HuH-7.5 (cell line): ENCODE measurements at regions not wholly inside any gene's neighbourhood (a gene's known extent, or its start where the extent isn't known, plus 50 kb on each side); places are given as distances from the start of the nearest gene placed in this dataset.

Experiments used
- DNase-seq: peaks from one replicate; pipeline ENCODE4 v3.0.0; 2011; ENCODE audit warnings: low spot score

DNA sequence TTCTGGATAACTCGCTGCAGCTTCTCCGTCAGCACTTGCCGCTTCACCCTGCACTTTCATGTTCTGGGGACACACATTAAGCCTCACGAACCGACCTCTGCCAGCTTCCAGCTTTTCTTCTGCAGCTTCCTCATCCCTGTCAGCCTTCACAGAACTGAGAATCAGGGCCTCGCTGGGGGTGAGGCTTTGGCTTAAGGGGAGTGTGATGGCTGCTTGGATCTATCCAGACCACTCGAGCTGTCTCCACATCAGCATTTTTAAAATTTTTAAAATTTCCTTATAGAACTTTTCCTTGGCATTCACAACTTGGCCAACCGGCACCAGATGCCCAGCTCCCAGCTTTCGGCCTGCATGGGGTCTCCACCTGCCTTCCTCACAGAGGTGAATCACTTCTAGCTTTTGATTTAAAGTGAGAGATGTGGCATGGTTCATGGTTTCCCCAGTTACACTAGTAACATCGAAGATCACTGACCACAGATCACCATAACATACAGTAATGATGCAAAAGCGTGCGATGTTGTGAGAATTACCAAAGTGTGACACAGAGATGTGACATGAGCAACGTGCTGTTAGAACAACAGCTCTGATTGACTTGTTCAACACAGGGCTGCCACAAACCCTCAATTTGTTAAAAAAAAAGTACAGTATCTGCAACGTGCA lies 139.1 kb upstream of the C14orf180 start:
- no peak for DNase-seq

DNA sequence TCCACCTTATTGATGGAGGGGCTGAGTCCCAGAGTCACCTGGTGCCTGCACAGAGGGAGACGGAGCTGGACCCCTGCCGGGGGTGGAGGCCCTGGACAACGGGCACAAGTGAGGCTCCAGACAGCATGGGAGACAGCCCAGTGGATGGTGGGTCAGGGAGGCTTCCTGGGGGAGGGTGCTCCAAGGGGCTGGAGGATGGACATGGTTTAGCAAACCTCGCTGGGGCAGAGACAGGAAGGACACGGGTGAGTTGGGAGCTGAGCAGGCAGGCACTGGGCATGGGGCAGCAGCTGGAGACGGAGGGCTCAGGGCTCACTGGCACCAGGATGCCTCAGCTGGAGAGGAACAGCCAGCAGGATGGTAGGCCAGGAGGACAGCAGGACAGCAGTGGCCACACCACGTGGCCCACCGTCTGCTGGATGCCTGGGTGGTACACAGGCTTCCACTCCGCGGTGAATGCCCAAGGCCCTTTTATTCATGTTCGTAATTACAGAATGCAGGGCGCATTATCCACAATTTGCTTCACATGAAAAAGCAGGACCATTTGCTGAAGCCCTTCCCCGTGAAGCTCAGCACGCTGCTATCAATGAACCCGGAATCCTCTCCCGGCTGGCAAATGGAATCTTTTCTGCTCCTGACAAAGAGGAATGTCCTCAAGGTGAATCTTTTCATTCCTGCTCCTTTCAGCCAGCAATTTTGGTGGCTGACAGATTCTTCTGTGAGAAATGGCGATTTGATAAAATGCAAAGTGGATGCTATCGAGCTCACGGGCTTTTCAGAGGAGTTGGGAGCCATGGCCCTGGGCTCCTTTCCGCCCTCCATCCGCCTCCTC lies 138.1 kb upstream of the C14orf180 start:
- no peak for DNase-seq

- DNase-seq = no peak
Observed at GRCh38 chr14:104442107-104442551, 137.4 kb upstream of the C14orf180 start.

GRCh38 chr14:104442631-104443390 lies 136.8 kb upstream of the C14orf180 start:
- no peak for DNase-seq

- DNase-seq = no peak
Observed at GRCh38 chr14:104443391-104444158, 136.0 kb upstream of the C14orf180 start.

- no peak for DNase-seq
Observed at GRCh38 chr14:104444159-104445030, 135.2 kb upstream of the C14orf180 start.

- DNase-seq = no peak
Observed at GRCh38 chr14:104445086-104445485, 134.5 kb upstream of the C14orf180 start.

DNA sequence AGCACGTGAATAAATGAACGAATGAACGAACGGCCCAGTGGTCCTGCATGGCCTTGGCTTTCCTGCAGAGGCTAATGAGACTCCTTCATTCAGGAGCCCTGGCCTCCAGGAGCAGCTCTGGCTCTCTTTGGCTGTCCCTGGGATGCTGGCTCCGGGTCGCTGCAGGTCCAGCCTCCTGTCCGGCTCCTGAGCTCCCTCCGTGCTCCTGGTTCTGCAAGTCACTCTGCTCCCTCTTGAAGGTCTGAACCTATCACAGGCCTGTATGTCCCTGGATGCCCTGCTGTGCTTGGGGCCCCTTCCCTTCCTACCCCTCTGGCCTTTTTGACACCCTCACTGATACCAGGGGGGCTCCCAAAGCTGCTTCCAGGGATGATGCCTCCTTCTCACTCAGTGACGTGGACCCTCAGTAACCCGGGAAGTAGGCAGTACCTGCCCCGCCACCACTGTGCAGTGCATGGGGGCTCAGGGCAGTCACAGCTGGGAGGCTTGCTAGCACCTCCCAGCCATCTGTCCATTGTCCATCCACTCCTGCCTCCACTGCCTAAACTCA lies 133.7 kb upstream of the C14orf180 start:
- DNase-seq = no peak

DNA sequence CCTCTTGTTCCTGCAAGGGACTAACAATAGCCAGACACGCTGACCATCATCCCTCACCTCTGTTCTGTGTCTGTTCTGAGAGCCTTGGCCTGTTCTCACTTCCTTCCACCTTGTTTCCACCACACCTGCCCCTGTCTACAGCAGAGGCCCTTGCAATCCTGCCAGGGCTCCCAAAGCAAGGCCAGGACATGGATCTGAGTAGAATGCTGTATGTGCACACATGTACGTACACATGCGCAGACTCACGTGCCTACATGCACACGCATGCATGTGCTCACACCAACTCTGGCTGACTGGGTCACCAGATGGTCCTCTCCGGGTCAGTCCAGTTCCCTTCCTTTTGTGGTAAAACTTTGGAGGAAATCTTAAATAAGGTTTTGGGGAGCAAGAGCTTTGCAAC lies 133.0 kb upstream of the C14orf180 start:
- DNase-seq = no peak

- no peak for DNase-seq
Observed at GRCh38 chr14:104447750-104448149, 131.8 kb upstream of the C14orf180 start.

DNA sequence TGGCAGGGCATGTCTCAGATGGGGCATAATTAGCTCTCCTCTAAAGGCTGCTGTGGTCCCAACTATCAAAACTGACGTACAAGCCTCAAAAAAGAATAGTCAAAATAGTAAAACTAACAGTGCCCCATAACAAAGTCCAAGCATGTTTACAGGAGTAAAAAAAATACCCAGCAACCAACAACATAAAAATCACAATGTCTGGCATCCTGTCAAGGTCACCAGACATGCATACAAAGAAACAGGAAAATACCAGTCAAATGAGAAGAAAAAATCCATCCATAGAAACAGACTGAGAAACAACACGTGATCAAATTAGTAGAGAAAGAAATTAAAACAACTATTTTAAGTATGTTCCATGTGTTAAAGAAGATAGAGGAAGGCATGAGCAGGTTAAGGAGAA lies 131.2 kb upstream of the C14orf180 start:
- DNase-seq = no peak

- no peak for DNase-seq
Observed at GRCh38 chr14:104448721-104449120, 130.8 kb upstream of the C14orf180 start.

GRCh38 chr14:104450811-104451401 lies 128.7 kb upstream of the C14orf180 start:
- DNase-seq = no peak

DNA sequence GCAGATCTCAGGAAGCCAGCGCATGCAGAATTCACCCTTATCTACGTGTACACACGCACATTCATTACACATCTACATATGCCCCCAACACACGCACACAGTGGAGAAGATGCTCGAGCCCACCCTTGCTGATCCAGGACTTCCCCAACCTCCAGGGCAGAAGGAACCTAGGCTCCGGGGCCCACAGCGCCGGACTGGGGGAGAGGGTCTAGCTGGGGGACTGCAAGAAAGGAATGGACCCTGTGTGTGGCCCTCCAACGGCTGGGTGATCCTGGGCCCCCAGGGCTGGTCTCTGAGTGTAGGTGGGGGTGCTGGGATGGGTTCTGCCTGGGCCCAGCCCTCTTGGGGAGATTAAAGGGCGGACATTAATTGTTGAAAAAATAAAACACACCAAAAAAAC lies 128.1 kb upstream of the C14orf180 start:
- DNase-seq = no peak

- DNase-seq = no peak
Observed at GRCh38 chr14:104458845-104459244, 120.7 kb upstream of the C14orf180 start.

DNA sequence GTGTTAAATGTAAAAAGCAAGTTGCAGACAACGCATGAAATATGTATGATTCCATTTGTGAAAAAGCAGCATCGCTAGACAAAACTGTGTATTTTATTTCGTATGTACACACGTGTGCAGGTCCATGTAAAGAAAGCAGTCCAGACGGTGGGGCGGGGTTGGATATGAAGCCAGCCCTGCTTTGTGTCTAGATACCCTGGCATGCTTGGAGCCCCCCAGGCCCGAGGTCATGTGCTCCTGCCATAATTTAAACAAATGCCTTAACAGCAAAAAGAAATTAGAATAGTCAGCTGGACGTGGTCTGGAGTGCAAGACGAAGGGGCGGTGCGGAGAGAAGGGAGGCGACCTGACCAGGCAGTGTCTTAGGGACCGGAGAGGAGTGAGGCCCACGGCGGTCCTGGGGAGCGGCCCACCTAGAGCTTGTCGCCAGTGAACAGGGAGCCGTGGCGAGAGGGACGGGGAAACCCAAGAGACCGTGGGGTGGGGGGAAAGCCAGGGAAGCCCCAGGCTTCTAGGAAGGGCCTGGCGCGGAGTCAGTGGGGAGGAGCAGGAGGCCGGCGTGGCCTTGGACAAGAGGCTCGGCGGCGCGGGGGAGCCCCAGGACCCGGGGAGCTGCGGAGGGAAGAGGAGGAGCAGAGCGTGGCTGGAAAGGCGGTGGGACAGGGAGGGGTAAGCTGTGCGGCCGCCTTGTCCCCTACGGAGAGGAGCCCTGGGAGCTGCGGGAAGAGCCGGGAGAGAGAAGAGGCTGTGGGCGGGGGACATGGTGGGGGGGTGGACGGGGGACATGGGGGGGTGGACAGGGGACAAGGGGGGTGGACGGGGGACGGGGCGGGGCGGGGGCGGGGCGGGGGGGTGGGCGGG lies 118.5 kb upstream of the C14orf180 start:
- DNase-seq = no peak

GRCh38 chr14:104461676-104462449 lies 117.7 kb upstream of the C14orf180 start:
- no peak for DNase-seq
